Endodermal cell (in vitro differentiated cells): ENCODE measurements at regions not wholly inside any gene's neighbourhood (a gene's known extent, or its start where the extent isn't known, plus 50 kb on each side); places are given as distances from the start of the nearest gene placed in this dataset.

ENCODE experiments used
- DNase-seq: peaks from one replicate; pipeline ENCODE4 v3.0.0-alpha.2; 2017
- H3K27ac ChIP-seq: 2 replicates; pipeline ENCODE4 v1.5.1; 2013; ENCODE audit warnings: mild to moderate bottlenecking, low read depth, low read length, moderate library complexity
- H3K27me3 ChIP-seq: 2 replicates; pipeline ENCODE4 v1.6.1; 2013; ENCODE audit warnings: mild to moderate bottlenecking, low read length, moderate library complexity; ENCODE audit not compliant: insufficient read depth, control insufficient read depth, poor library complexity, severe bottlenecking
- H3K36me3 ChIP-seq: 2 replicates; pipeline ENCODE4 v1.7.0; 2013; ENCODE audit warnings: mild to moderate bottlenecking, low read length, moderate library complexity; ENCODE audit not compliant: control insufficient read depth, insufficient read depth
- H3K4me1 ChIP-seq: one replicate; pipeline ENCODE4 v1.7.0; 2013; ENCODE audit warnings: low read length; ENCODE audit not compliant: control insufficient read depth, insufficient read depth
- H3K4me3 ChIP-seq: 2 replicates; pipeline ENCODE4 v1.5.1; 2013; ENCODE audit warnings: mild to moderate bottlenecking, low read length, moderate library complexity
- H3K9ac ChIP-seq: 2 replicates; pipeline ENCODE4 v1.6.1; 2013; ENCODE audit warnings: mild to moderate bottlenecking, low read length, moderate library complexity; ENCODE audit not compliant: poor library complexity, severe bottlenecking; ENCODE audit errors: extremely low read depth
- H3K9me3 ChIP-seq: 2 replicates; pipeline ENCODE4 v1.6.1; 2013; ENCODE audit warnings: mild to moderate bottlenecking, low read length, moderate library complexity; ENCODE audit not compliant: control insufficient read depth
- H3K27ac Mint-ChIP-seq: 2 replicates; pipeline ENCODE4 v1.8.0; 2020; ENCODE audit warnings: mixed read lengths
- H3K27me3 Mint-ChIP-seq: 2 replicates; pipeline ENCODE4 v1.8.0; 2021; ENCODE audit warnings: mild to moderate bottlenecking, mixed read lengths; ENCODE audit not compliant: insufficient read depth
- H3K36me3 Mint-ChIP-seq: 2 replicates; pipeline ENCODE4 v1.8.0; 2020; ENCODE audit warnings: low read depth, mixed read lengths
- H3K4me1 Mint-ChIP-seq: 2 replicates; pipeline ENCODE4 v1.8.0; 2020; ENCODE audit warnings: mixed read lengths
- H3K4me3 Mint-ChIP-seq: 2 replicates; pipeline ENCODE4 v1.8.0; 2020; ENCODE audit warnings: mild to moderate bottlenecking, moderate library complexity, mixed read lengths
- H3K9me3 Mint-ChIP-seq: 2 replicates; pipeline ENCODE4 v1.8.0; 2020; ENCODE audit warnings: mild to moderate bottlenecking, mixed read lengths
- CTCF ChIP-seq: fragments of 200-600 bp; sonication (generic); conservative IDR thresholded peaks from 2 replicates; pipeline ENCODE4 v1.5.0; 2021; ENCODE audit warnings: antibody characterized with exemption, mild to moderate bottlenecking
- WGBS, 2 experiments: methylation state at CpG; one replicate each; pipeline versions ENCODE4 v1.1.5 to v1.1.7; 2013; ENCODE audit warnings: missing lambda C conversion rate in 2 of 2, mixed read lengths in 1 of 2; ENCODE audit not compliant: insufficient coverage in 1 of 2, insufficient read length in 1 of 2; 5-methylcytosine and 5-hydroxymethylcytosine counted together

GRCh38 chr12:60035835-60036234, 440.0 kb downstream of the SLC16A7 start:
- H3K36me3 Mint-ChIP-seq = peaks cover 4% of the 10 kb centered on the region

DNA sequence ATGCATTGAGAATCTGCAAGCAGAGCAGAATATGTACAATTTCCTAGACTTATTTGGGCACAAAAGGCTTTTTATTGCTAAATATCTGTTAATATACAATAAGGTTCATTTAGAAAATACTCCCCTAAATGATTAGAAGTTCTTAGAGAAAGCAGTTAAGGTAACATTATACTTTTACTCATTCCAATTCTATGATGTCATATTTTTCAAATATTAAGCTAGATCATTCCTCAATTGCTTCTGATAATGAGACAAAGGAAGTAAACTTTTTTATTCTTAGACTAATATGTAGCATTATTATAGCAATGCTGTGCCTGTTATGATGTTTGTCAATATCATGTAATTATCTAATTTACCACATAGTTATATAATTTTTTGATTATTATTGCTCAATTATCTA, 447.0 kb downstream of the SLC16A7 start:
- Histone ChIP-seq H3K9ac (no peak overlapping the region), H3K27ac (no peak overlapping the region), H3K36me3 (no peaks in the 10 kb centered on the region), H3K27me3 (no peaks in the 10 kb centered on the region), H3K4me3 (no peak overlapping the region), H3K9me3 (no peaks in the 10 kb centered on the region), H3K4me1 (no peaks in the 10 kb centered on the region)
- no peak overlapping the region for H3K4me3 Mint-ChIP-seq
- no peaks in the 10 kb centered on the region for H3K9me3 Mint-ChIP-seq
- H3K27me3 Mint-ChIP-seq = no peaks in the 10 kb centered on the region
- H3K4me1 Mint-ChIP-seq = no peaks in the 10 kb centered on the region
- no peak overlapping the region for H3K27ac Mint-ChIP-seq
- no peaks in the 10 kb centered on the region for H3K36me3 Mint-ChIP-seq
- TF ChIP-seq CTCF = no peak
- no peak for DNase-seq

More at GRCh38 chr12:60035835-60036234, 440.0 kb downstream of the SLC16A7 start:
- Histone ChIP-seq H3K9me3 (peaks cover 31% of the 10 kb centered on the region), H3K27ac (no peak overlapping the region), H3K4me3 (no peak overlapping the region), H3K27me3 (no peaks in the 10 kb centered on the region), H3K36me3 (no peaks in the 10 kb centered on the region), H3K9ac (no peak overlapping the region), H3K4me1 (no peaks in the 10 kb centered on the region)
- no peak overlapping the region for H3K27ac Mint-ChIP-seq
- H3K4me3 Mint-ChIP-seq = no peak overlapping the region
- H3K4me1 Mint-ChIP-seq = no peaks in the 10 kb centered on the region
- H3K9me3 Mint-ChIP-seq = peaks cover 35% of the 10 kb centered on the region
- TF ChIP-seq CTCF = no peak
- H3K27me3 Mint-ChIP-seq = no peaks in the 10 kb centered on the region
- no peak for DNase-seq

DNA sequence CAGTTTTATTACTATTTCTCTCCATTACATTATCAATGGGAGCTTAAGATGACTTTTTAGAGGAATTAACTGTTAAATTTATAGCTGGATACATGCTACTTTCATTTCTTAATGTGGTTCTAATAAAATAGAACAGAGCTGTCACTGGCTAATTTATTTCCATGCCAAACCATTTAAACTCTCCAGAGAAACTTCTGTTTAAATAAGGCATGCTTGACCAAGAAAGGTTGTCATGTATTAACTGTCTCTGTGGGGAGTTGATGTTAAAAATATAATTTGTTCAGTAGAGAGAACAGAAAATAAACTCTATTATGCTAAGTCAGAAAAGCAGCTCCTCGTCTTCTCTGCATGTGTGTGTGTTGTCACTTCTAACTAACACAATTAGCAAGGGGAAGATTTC, 447.4 kb downstream of the SLC16A7 start:
- H3K36me3 Mint-ChIP-seq = no peaks in the 10 kb centered on the region
- no peaks in the 10 kb centered on the region for H3K27me3 Mint-ChIP-seq
- Histone ChIP-seq H3K27me3 (no peaks in the 10 kb centered on the region), H3K27ac (no peak overlapping the region), H3K9ac (no peak overlapping the region), H3K36me3 (no peaks in the 10 kb centered on the region), H3K4me1 (no peaks in the 10 kb centered on the region), H3K9me3 (no peaks in the 10 kb centered on the region), H3K4me3 (no peak overlapping the region)
- 90 to 100% methylated on average over 1 of the region's 1 CpG for WGBS, 2 experiments
- no peaks in the 10 kb centered on the region for H3K4me1 Mint-ChIP-seq
- H3K9me3 Mint-ChIP-seq = no peaks in the 10 kb centered on the region
- DNase-seq = no peak
- TF ChIP-seq CTCF = no peak
- H3K4me3 Mint-ChIP-seq = no peak overlapping the region
- no peak overlapping the region for H3K27ac Mint-ChIP-seq
